HG03103 (cell line): ENCODE measurements at regions not wholly inside any gene's neighbourhood (a gene's known extent, or its start where the extent isn't known, plus 50 kb on each side); places are given as distances from the start of the nearest gene placed in this dataset.

Experiments used
- ATAC-seq: cut with Tn5 transposase; IDR thresholded peaks from one replicate; pipeline ENCODE4 v1.9.1; 2021; ENCODE audit warnings: low read depth; ENCODE audit not compliant: unreplicated experiment

DNA sequence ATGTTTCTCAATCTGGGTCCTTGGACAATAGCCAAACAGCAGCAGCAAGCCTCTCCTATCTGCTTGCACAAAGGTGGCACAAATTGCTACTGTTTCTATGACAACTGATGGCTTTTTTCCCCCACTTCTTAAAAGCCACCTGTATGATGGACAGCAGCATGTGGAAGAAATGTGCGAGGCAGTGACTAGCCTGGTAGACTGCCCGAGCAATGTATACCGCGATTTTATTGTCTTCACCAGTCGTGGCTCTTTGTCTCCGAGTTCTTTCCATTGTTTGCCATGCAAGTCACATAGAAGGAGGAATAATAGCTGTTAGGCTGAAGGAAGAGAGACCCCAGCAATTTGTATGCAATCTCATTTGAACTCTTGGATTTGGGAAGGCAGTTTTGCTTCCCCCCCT is 79.4 kb downstream of the S1PR1 start:
- no peak for ATAC-seq

DNA sequence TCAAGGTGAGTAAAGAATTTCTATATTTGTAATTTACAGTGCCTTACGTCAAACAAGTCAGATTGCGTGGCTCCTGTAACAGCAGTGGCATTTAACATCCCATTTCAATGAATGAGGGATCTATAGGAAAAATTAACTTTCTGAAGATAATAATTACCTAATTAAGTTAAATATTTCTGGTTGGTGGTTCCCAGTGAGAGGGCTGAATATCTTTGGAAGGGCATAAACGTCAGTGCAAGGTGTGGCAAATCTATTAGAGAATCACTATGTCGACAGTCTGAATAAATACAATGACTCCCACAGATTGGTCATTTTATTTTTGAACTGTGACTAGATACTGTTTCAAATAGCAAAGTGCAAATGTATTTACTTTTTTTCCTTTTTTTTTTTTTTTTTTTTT is 80.0 kb downstream of the S1PR1 start:
- no peak for ATAC-seq

- ATAC-seq: no peak
These were observed 80.8 kb downstream of the S1PR1 start for GRCh38 chr1:101317590-101317989.

GRCh38 chr1:101323535-101323934 is 86.7 kb downstream of the S1PR1 start:
- no peak for ATAC-seq

- no peak for ATAC-seq
These were observed 88.3 kb downstream of the S1PR1 start for GRCh38 chr1:101325144-101325543.

- no peak for ATAC-seq
These were observed 93.8 kb downstream of the S1PR1 start for GRCh38 chr1:101330427-101331130.

GRCh38 chr1:101331794-101332193 is 95.0 kb downstream of the S1PR1 start:
- no peak for ATAC-seq

- no peak for ATAC-seq
These were observed 95.8 kb downstream of the S1PR1 start for GRCh38 chr1:101332633-101333032.

GRCh38 chr1:101333186-101333585 is 96.4 kb downstream of the S1PR1 start:
- no peak for ATAC-seq

DNA sequence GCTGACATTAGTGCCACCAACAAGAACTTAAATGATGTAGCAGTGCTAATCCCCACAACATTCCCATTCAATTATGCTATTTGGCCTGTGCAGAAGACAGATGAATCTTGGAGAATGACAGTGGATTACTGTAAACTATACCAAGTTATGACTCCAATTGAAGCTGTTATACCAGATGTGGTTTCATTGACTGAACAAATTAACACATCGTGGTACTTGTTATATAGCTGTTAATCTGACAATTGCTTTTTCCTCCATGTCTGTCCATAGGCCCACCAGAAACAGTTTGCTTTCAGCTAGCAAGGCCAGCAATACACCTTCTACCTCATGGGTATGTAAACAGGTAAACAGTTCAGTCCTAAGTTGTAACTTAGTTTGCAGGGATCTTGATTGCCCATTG is 101.1 kb downstream of the S1PR1 start:
- no peak for ATAC-seq

- ATAC-seq: no peak
These were observed 102.1 kb downstream of the S1PR1 start for GRCh38 chr1:101338714-101339430.

DNA sequence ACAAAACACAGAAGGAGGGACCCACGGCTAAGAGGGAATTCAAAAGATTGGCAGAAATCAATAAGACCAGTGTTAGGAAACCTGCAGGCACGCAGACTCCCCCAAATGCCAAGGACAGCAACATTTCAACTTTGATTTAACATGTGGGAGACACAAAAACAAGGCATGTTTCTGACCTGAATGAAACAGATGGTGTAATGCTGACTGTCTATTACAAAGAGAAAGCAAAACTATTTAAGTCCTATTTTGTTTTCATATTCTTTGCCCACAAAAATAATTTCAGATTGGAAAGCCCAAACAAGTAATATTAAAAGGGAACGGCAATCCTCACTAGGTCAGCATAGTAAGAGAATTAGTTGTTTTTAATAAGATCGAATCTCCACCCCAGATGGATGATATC is 107.9 kb downstream of the S1PR1 start:
- ATAC-seq: no peak

DNA sequence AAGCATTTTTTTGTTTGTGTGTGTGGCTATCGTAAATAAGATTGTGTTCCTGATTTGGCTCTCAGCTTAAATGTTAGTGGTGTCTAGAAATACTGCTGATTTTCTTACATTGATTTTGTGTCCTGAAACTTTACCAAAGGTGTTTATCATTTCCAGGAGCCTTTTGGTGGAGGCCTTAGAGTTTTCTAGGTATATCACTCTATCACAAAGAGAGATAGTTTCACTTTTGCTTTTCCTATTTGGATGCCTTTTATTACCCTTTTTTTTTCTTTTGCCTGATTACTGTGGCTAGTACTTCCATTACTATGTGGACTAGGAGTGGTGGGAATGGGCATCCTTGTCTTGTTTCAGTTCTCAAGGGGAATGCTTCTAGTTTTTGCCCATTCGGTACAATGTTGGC is 109.6 kb downstream of the S1PR1 start:
- no peak for ATAC-seq

DNA sequence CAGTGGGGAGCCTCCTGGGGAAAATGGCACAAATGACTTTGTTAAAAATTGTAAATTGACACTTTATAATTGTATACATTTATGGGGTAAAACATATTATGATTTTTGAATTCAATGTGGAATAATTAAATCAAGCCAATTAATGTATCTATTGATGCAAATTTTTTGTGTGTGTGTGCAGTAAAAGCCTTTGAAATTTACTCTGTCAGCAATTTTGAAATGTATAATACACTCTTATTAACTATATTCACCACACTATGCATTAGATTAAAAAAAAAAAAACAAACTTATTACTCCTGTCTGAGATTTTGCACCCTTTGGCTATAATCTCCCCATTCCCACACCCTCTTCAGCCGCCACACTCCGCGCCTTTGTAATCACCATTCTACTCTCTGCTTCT is 119.2 kb downstream of the S1PR1 start:
- no peak for ATAC-seq

DNA sequence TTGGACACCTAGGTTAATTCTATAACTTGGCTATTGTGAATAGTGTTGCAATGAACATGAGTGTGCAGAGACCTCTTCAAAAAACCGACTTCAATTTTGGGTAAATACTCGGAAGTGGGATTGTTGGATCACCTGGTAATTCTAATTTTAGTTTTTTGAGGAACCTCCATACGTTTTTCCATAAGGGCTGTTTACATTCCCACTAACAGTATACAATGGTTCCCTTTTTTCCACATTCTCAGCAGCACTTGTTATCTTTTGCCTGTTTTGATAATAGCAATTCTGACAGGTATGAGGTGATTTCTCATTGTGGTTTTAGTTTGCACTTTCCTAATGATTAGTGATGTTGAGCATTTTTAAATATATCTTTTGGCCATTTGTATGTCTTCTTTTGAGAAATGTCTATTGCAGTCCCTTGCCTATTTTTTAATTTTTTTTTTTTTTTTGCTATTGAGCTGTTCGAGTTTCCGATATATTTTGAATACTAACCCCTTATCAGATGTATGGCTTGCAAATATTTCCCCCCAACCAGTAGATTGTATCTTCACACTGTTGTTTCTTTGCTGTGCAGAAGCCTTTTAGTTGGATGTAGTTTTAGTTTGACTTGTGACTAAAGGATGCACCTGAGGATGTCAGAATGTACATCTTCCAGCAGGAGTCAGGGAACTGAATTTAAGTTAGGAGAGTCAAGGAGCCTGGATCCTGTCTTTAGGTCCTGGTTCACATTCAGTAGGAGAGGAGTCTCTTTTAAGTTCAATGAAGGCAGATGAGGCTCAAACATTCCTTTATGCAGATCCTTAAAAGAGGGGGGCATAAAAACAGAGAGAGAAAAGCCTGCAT is 120.0 kb downstream of the S1PR1 start:
- peak; percentile 25 for ATAC-seq

DNA sequence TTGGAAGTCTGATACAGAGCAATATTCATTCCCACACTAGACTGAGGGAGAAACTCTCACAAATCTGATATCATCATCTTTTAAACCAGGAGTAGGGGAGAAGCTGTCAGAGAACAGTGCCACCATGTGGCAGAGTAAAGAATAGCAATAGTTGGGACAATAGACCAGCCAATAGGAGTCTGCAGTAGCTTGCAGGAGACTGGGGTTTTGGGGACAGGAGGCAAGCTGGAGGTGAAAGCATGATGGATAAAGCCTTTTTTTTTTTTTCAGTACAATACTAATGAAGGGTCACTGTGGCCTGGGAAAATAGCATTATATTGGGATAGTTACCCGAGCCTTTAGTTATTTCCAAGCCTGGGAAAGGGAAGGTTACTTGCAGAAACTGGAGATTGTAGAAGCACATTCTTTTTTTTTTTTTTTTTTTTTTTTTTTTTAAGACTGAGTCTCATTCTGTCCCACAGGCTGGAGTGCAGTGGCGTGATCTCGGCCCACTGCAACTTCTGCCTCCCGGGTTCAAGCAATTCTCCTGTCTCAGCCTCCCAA is 120.7 kb downstream of the S1PR1 start:
- peak; percentile 95 for ATAC-seq

- ATAC-seq: no peak
These were observed 123.7 kb downstream of the S1PR1 start for GRCh38 chr1:101360506-101360905.

GRCh38 chr1:101363891-101364318 is 127.1 kb downstream of the S1PR1 start:
- no peak for ATAC-seq

DNA sequence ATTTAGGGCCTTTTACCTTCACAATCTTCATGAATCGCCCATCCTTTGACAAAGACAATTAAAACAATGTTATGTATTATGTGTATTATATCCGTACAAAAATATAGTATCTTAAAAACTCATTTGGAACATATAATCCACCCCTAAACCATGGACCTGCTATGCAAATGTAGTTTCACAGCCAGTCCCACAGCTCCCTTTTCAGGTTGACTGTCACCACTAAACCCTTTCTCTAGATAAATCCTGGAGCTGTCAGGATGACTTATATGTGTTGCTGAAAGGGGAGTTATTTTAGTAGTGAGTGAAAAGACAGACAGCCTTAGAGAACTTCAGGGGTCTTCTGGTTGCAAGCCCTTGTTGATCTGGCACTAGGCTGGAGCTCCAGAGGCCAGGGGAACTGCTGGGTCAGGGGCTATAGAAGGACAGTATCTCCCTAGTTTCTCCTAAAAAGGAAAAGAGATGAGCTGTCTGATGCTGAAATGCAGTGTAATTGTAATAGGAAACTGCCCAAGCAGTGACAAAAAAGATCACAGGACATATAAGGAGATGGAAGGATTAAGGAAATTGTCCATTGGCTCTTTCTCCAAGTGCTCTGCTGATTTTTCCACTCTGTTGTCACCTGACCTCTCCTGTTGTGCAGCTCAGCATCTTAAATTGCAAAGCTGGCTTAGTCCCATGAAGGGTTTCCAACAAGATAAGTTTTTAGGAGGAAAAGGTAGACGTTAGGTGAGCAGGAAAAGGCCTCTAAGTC is 127.7 kb downstream of the S1PR1 start:
- ATAC-seq: no peak

DNA sequence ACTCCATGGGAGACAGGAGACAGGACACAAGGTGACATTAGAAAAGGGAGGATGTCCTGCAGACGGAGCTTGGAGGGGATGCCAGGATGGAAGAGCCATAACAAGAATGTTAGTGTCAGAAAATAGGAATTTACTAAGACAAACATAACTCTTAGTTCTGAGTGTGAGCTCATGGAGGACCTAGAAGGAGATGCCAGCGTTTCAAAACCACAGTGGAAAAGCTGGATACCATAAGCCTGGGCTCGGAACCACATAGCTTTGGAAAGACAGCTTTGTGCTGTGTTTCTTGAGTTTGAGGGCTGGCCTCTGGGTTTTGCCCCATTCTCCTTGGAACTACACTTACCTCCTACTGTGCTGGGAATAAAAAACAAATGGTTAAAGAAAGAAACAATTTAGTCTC is 128.4 kb downstream of the S1PR1 start:
- no peak for ATAC-seq
